GM10248 (cell line): ENCODE measurements at regions not wholly inside any gene's neighbourhood (a gene's known extent, or its start where the extent isn't known, plus 50 kb on each side); places are given as distances from the start of the nearest gene placed in this dataset.

ENCODE experiments used
- CTCF ChIA-PET: fragments of 300-600 bp; sonication (Branson Sonifier 250); formaldehyde crosslinking; extraction: SDS; loops from one replicate; lab custom pipeline; 2021; ENCODE audit warnings: antibody characterized with exemption; lab: Yijun Ruan, JAX
- POLR2A ChIA-PET: fragments of 350-650 bp; sonication (Branson Sonifier 250); formaldehyde crosslinking; extraction: SDS; loops from one replicate; lab custom pipeline; 2020; ENCODE audit warnings: antibody characterized with exemption; lab: Yijun Ruan, JAX
- DNase-seq: peaks from one replicate; pipeline ENCODE4 v3.0.0; 2012; ENCODE audit errors: extremely low spot score
- CTCF ChIP-seq: IDR thresholded peaks from 2 replicates; pipeline ENCODE4 v1.5.1; 2012; ENCODE audit warnings: mild to moderate bottlenecking, low read depth; ENCODE audit errors: extremely low read depth, missing control alignments, control extremely low read depth

- TF ChIP-seq CTCF = no peak
These were observed 167.4 kb downstream of the DICER1 start for GRCh38 chr14:94989946-94990345.

GRCh38 chr14:94989417-94989816 is 167.9 kb downstream of the DICER1 start:
- ChIA-PET POLR2A (no interaction called here), CTCF (no interaction called here)
- no peak for TF ChIP-seq CTCF
- no peak for DNase-seq

More at GRCh38 chr14:94989946-94990345, 167.4 kb downstream of the DICER1 start:
- ChIA-PET POLR2A (no interaction called here), CTCF (no interaction called here)
- DNase-seq = no peak

- ChIA-PET CTCF (no interaction called here), POLR2A (no interaction called here)
- no peak for DNase-seq
- TF ChIP-seq CTCF = no peak
These were observed 169.9 kb downstream of the DICER1 start for GRCh38 chr14:94987409-94987808.

GRCh38 chr14:94979891-94980290 is 177.4 kb downstream of the DICER1 start:
- ChIA-PET POLR2A (no interaction called here), CTCF (no interaction called here)
- no peak for DNase-seq
- no peak for TF ChIP-seq CTCF

GRCh38 chr14:94977016-94977415 is 180.3 kb downstream of the DICER1 start:
- no peak for TF ChIP-seq CTCF
- CTCF ChIA-PET = no interaction called here
- POLR2A ChIA-PET = no interaction called here

GRCh38 chr14:94975366-94975765 is 182.0 kb downstream of the DICER1 start:
- TF ChIP-seq CTCF = no peak
- no peak for DNase-seq
- ChIA-PET CTCF (no interaction called here), POLR2A (interaction anchor here (0.6 kb wide), 1 partner anchor 141 kb away, joined by 3 read pairs; no protein-coding TSS in a partner anchor)

More at GRCh38 chr14:94977016-94977415, 180.3 kb downstream of the DICER1 start:
- no peak for DNase-seq
